ENCODE measurements at regions not wholly inside any gene's neighbourhood (a gene's known extent, or its start where the extent isn't known, plus 50 kb on each side); places are given as distances from the start of the nearest gene placed in this dataset.

- TF ChIP-seq SUZ12 (IDR thresholded peaks at IDR 0.05; ENCODE audit: extremely low read depth, insufficient read depth, insufficient read length) (no peak), YY1 (IDR thresholded peaks at IDR 0.05; ENCODE audit: insufficient read depth, insufficient read length) (no peak)
Observed at GRCh38 chr6:91860541-91861335, 1273.9 kb upstream of the MAP3K7 start.
